ENCODE measurements at regions not wholly inside any gene's neighbourhood (a gene's known extent, or its start where the extent isn't known, plus 50 kb on each side); places are given as distances from the start of the nearest gene placed in this dataset.

GRCh38 chr7:9835199-9835598 lies 1138.5 kb upstream of the PHF14 start:
- Histone ChIP-seq H3K4me1 (ENCODE audit: low read length) (no peaks in the 10 kb centered on the region), H3K9me3 (replicated peaks; ENCODE audit: insufficient read depth, low read length) (no peaks in the 10 kb centered on the region), H3K4me3 (ENCODE audit: low read length) (no peak overlapping the region), H3K27ac (ENCODE audit: low read length) (no peak overlapping the region), H4K20me1 (ENCODE audit: insufficient read depth, low read length) (no peaks in the 10 kb centered on the region), H3K9ac (ENCODE audit: low read length) (no peak overlapping the region), H3K27me3 (replicated peaks; ENCODE audit: insufficient read depth, low read length) (no peaks in the 10 kb centered on the region), H3K79me2 (ENCODE audit: low read length) (no peaks in the 10 kb centered on the region), H3K36me3 (replicated peaks; ENCODE audit: insufficient read depth, low read length) (no peaks in the 10 kb centered on the region), H3K9me2 (replicated peaks; ENCODE audit: insufficient read depth, low read length) (no peaks in the 10 kb centered on the region), H3K4me2 (ENCODE audit: low read depth, low read length) (no peak overlapping the region), H3F3A (ENCODE audit: insufficient read depth, low read length) (no peaks in the 10 kb centered on the region), H2AFZ (ENCODE audit: low read length) (no peak overlapping the region)
- TF ChIP-seq, protein P1, sequence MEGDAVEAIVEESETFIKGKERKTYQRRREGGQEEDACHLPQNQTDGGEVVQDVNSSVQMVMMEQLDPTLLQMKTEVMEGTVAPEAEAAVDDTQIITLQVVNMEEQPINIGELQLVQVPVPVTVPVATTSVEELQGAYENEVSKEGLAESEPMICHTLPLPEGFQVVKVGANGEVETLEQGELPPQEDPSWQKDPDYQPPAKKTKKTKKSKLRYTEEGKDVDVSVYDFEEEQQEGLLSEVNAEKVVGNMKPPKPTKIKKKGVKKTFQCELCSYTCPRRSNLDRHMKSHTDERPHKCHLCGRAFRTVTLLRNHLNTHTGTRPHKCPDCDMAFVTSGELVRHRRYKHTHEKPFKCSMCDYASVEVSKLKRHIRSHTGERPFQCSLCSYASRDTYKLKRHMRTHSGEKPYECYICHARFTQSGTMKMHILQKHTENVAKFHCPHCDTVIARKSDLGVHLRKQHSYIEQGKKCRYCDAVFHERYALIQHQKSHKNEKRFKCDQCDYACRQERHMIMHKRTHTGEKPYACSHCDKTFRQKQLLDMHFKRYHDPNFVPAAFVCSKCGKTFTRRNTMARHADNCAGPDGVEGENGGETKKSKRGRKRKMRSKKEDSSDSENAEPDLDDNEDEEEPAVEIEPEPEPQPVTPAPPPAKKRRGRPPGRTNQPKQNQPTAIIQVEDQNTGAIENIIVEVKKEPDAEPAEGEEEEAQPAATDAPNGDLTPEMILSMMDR (IDR thresholded peaks at IDR 0.05; ENCODE audit: low read length), result no peak
- TF ChIP-seq EZH2phosphoT487 (IDR thresholded peaks at IDR 0.05; ENCODE audit: low read length) (no peak), EZH2 (optimal IDR thresholded peaks at IDR 0.05; ENCODE audit: low read depth, low read length) (no peak)
- DNase-seq, result no peak

DNA sequence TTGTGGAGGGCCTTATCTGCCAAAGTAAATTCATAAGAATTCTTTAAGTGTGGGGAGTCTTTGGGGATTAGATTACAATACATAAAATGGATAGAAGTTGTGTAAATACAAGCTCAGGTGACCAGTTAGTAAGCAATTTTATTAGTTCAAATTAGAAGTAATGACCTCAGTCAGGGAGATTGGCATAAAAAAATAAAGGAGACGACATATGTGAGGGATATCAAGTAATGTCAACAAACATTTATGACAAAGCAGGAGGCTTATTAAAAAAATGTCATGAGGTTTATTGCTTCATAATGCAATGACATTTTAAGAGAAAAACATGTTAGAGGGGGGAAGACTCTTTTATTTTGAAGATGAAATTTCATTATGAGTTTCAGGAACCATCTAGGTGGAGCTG lies 1137.0 kb upstream of the PHF14 start:
- Histone ChIP-seq H3K4me2 (ENCODE audit: low read depth, low read length) (no peak overlapping the region), H3K9ac (ENCODE audit: low read length) (no peak overlapping the region), H4K20me1 (ENCODE audit: insufficient read depth, low read length) (no peaks in the 10 kb centered on the region), H3K27me3 (replicated peaks; ENCODE audit: insufficient read depth, low read length) (no peaks in the 10 kb centered on the region), H3K4me1 (ENCODE audit: low read length) (no peaks in the 10 kb centered on the region), H3F3A (ENCODE audit: insufficient read depth, low read length) (no peaks in the 10 kb centered on the region), H3K27ac (ENCODE audit: low read length) (no peak overlapping the region), H3K4me3 (ENCODE audit: low read length) (no peak overlapping the region), H3K9me2 (replicated peaks; ENCODE audit: insufficient read depth, low read length) (no peaks in the 10 kb centered on the region), H2AFZ (ENCODE audit: low read length) (no peak overlapping the region), H3K9me3 (replicated peaks; ENCODE audit: insufficient read depth, low read length) (no peaks in the 10 kb centered on the region), H3K36me3 (replicated peaks; ENCODE audit: insufficient read depth, low read length) (no peaks in the 10 kb centered on the region), H3K79me2 (ENCODE audit: low read length) (no peaks in the 10 kb centered on the region)
- TF ChIP-seq EZH2phosphoT487 (IDR thresholded peaks at IDR 0.05; ENCODE audit: low read length) (no peak), EZH2 (optimal IDR thresholded peaks at IDR 0.05; ENCODE audit: low read depth, low read length) (no peak)
- TF ChIP-seq, protein P1 (IDR thresholded peaks at IDR 0.05; ENCODE audit: low read length), result no peak
- no peak for DNase-seq

DNA sequence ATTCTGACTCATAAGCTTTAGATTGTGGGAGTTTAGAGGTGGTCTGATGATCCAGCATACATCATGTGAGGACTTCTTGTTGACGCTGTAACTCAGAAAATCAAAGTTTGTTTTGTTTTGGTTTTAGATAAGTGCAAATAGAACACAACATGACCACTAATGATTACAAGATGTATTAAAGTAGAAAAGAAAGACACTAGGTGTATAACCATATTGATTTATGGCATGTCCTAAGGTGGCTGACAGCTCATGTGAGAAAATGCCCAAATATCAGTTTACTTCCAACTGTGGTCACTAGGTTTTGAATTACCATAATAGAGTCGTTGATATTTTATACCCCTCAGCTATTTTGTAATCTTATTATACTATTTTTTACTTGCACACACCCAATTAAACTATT lies 1131.4 kb upstream of the PHF14 start:
- TF ChIP-seq EZH2phosphoT487 (IDR thresholded peaks at IDR 0.05; ENCODE audit: low read length) (no peak), EZH2 (optimal IDR thresholded peaks at IDR 0.05; ENCODE audit: low read depth, low read length) (no peak)
- TF ChIP-seq, protein P1 (IDR thresholded peaks at IDR 0.05; ENCODE audit: low read length), result no peak
- Histone ChIP-seq H3K9me3 (replicated peaks; ENCODE audit: insufficient read depth, low read length) (no peaks in the 10 kb centered on the region), H3K9me2 (replicated peaks; ENCODE audit: insufficient read depth, low read length) (no peaks in the 10 kb centered on the region), H3K79me2 (ENCODE audit: low read length) (no peaks in the 10 kb centered on the region), H2AFZ (ENCODE audit: low read length) (no peak overlapping the region), H3K9ac (ENCODE audit: low read length) (no peak overlapping the region), H3K27ac (ENCODE audit: low read length) (no peak overlapping the region), H3K27me3 (replicated peaks; ENCODE audit: insufficient read depth, low read length) (no peaks in the 10 kb centered on the region), H3F3A (ENCODE audit: insufficient read depth, low read length) (no peaks in the 10 kb centered on the region), H3K36me3 (replicated peaks; ENCODE audit: insufficient read depth, low read length) (no peaks in the 10 kb centered on the region), H4K20me1 (ENCODE audit: insufficient read depth, low read length) (no peaks in the 10 kb centered on the region), H3K4me3 (ENCODE audit: low read length) (no peak overlapping the region), H3K4me2 (ENCODE audit: low read depth, low read length) (no peak overlapping the region), H3K4me1 (ENCODE audit: low read length) (no peaks in the 10 kb centered on the region)
- DNase-seq, result no peak

All from MM.1S (cell line).